ENCODE measurements at regions not wholly inside any gene's neighbourhood (a gene's known extent, or its start where the extent isn't known, plus 50 kb on each side); places are given as distances from the start of the nearest gene placed in this dataset.
A peak's percentile ranks its signal among the peaks of the same experiment; 100 is the strongest.

- H3K4me3 ChIP-seq (ENCODE audit: low read depth, low read length) = no peak overlapping the region
- peak; percentile 86 for TF ChIP-seq CTCF (IDR thresholded peaks at IDR 0.05; ENCODE audit: insufficient read depth, low read length)
Observed at GRCh38 chr4:71229477-71230270, 109.1 kb upstream of the SLC4A4 start.

GRCh38 chr4:71230271-71231128, 108.3 kb upstream of the SLC4A4 start:
- no peak for TF ChIP-seq CTCF (IDR thresholded peaks at IDR 0.05; ENCODE audit: insufficient read depth, low read length)
- DNase-seq (ENCODE audit: low read depth) = no peak
- no peak overlapping the region for H3K4me3 ChIP-seq (ENCODE audit: low read depth, low read length)

More at GRCh38 chr4:71229477-71230270, 109.1 kb upstream of the SLC4A4 start:
- peak; percentile 73 for DNase-seq (ENCODE audit: low read depth)

GRCh38 chr4:71231129-71232055, 107.4 kb upstream of the SLC4A4 start:
- DNase-seq (ENCODE audit: low read depth) = peak; percentile 82
- peak overlapping the region; percentile 4 for H3K4me3 ChIP-seq (ENCODE audit: low read depth, low read length)
- TF ChIP-seq CTCF (IDR thresholded peaks at IDR 0.05; ENCODE audit: insufficient read depth, low read length) = no peak

- DNase-seq (ENCODE audit: low read depth) = no peak
- H3K4me3 ChIP-seq (ENCODE audit: low read depth, low read length) = no peak overlapping the region
Observed at GRCh38 chr4:71232056-71232430, 106.8 kb upstream of the SLC4A4 start.

GRCh38 chr4:71232846-71233245, 106.0 kb upstream of the SLC4A4 start:
- DNase-seq (ENCODE audit: low read depth) = no peak
- TF ChIP-seq CTCF (IDR thresholded peaks at IDR 0.05; ENCODE audit: insufficient read depth, low read length) = no peak
- no peak overlapping the region for H3K4me3 ChIP-seq (ENCODE audit: low read depth, low read length)

More at GRCh38 chr4:71232056-71232430, 106.8 kb upstream of the SLC4A4 start:
- TF ChIP-seq CTCF (IDR thresholded peaks at IDR 0.05; ENCODE audit: insufficient read depth, low read length) = no peak
